HG03460 (cell line): ENCODE measurements at regions not wholly inside any gene's neighbourhood (a gene's known extent, or its start where the extent isn't known, plus 50 kb on each side); places are given as distances from the start of the nearest gene placed in this dataset.

ENCODE experiments used
- ATAC-seq: cut with Tn5 transposase; IDR thresholded peaks from one replicate; pipeline ENCODE4 v1.9.1; 2021; ENCODE audit not compliant: unreplicated experiment

GRCh38 chr16:74232806-74233465 lies 63.7 kb upstream of the PSMD7 start:
- ATAC-seq, result no peak

DNA sequence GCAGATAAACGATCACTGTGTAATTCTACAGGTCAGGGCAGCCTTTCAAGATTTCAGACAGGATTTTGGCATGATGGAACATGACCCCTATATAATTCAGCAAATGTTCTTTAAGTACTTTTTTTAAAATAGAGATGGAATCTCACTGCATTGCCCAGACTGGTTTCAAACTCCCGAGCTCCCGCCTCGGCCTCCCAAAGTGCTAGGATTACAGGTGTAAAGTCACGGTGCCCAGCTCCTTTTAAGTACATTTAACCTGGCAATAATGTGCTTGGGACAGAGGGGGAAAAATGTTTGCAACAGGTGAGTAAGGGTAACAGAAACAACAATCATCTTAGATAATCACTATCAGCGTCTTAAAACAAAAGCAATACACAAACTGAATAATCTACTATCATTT lies 66.5 kb upstream of the PSMD7 start:
- no peak for ATAC-seq

DNA sequence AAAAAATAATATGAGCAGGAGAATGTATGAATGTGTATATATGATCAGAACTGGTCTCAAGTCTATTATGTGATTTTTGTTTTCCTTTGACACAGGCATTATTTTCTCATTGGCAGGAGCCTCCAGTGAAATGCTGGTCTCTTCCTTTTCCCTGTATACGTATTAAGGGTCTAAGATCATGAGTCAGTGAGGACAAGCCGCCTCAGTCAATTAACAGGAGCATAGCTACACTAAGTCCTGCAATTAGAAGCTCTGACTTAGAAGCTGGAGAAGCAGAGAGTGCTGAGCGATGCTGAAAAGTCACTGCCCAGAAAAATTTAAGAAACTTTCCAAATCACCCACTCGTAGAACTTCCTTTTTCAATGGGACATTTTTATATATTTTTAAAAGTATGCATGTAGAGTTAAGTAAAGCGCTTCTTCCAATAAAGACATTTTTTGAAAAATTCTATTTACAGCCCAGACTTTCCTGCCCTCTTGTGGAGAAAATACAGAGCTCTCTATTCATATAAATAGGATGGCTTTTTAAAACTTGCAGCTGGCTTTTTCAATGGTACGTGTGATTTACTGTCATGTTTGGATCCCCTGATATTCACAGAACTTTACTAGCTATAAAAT lies 70.2 kb upstream of the PSMD7 start:
- no peak for ATAC-seq

GRCh38 chr16:74224828-74225612 lies 71.6 kb upstream of the PSMD7 start:
- no peak for ATAC-seq

DNA sequence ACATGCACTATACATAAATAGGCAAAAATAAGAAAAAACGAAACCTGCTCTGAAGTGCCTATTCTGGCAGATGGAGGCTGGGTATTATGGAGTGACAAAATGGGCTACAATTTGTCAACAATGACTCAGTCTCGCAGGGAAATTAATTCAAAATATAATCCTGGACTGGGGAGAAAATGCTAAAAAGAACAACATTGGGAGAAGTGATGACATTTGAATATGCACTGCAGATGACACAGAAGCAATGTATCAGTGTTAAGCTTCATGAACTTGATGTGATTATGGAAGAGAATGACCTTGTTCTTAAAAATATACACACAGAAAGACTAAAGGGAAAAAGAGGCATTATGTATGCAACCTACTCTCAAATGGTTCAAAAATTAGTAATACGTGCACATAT lies 74.8 kb upstream of the PSMD7 start:
- no peak for ATAC-seq

- ATAC-seq, result no peak
Observed at GRCh38 chr16:74219706-74220105, 76.9 kb upstream of the PSMD7 start.

GRCh38 chr16:74218871-74219270 lies 77.7 kb upstream of the PSMD7 start:
- ATAC-seq, result no peak

DNA sequence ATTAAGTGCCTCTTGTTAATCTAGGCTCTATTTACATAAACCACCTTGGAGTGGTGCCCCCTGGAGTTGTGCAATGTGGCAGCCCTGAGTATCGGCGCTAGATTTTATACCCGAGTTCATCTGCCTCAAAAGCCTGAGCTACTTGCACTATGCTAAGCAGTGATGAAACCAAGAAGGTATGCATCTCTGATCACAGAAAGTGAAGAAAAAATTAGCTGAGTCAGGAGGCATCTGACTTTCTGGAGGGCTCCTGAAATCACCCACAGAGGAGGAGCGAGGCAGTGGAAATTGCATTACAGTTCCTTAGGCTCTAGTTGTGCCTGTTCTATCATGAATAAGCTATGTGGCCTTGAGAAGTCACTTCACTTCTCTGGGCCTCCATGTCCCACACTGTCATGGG lies 80.3 kb upstream of the PSMD7 start:
- no peak for ATAC-seq

- ATAC-seq, result no peak
Observed at GRCh38 chr16:74215249-74215648, 81.4 kb upstream of the PSMD7 start.

DNA sequence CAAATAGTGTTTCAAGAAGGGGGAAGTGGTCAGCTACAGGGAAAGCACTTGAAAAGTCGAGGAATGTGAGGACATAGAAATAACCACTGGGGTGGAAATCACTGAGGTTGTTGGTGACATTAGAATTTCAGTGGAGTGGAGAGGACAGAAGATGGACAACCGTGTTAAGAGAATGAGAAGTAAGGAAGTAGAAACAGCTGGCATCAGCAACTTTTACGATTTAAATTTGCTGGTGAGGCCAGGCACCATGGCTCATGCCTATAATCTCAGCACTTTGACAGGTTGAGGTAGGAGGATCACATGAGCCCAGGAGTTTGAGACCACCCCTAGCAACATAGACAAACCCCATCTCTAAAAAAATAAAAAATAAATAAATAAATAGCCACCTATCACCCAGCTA lies 83.2 kb upstream of the PSMD7 start:
- ATAC-seq, result no peak

- no peak for ATAC-seq
Observed at GRCh38 chr16:74210245-74210644, 86.4 kb upstream of the PSMD7 start.

DNA sequence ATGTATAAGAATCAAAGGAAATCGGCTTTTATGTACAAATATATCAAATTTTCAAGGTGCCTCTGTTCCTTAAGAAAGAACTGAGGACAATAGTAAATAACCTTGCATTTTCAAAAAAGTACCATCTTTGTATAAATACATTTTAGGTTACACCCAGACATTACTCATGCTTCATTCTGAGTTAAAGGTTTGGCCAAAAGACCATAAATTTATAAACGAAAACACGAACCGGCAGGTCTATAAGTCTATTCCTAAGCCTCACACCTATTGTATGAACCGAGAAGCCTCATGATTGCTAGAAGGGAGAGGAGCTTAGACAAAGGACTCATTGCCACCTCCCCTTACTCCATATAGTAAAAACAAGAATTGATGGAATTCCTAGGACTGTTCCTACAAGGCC lies 94.6 kb upstream of the PSMD7 start:
- no peak for ATAC-seq

- no peak for ATAC-seq
Observed at GRCh38 chr16:74201576-74201975, 95.0 kb upstream of the PSMD7 start.

- no peak for ATAC-seq
Observed at GRCh38 chr16:74200921-74201320, 95.7 kb upstream of the PSMD7 start.

DNA sequence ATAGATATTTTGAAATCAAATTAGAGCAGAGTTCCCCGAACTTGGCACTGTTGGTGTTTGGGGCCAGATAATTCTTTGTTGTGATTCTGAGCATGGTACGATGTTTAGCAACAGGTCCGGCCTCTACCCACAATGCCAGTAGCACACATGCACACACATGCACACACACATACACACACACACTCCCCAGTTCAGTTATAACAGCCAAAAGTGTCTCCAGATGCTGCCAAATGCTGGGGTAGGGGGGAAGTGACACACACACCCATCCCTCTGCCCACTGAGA lies 96.8 kb upstream of the PSMD7 start:
- no peak for ATAC-seq

DNA sequence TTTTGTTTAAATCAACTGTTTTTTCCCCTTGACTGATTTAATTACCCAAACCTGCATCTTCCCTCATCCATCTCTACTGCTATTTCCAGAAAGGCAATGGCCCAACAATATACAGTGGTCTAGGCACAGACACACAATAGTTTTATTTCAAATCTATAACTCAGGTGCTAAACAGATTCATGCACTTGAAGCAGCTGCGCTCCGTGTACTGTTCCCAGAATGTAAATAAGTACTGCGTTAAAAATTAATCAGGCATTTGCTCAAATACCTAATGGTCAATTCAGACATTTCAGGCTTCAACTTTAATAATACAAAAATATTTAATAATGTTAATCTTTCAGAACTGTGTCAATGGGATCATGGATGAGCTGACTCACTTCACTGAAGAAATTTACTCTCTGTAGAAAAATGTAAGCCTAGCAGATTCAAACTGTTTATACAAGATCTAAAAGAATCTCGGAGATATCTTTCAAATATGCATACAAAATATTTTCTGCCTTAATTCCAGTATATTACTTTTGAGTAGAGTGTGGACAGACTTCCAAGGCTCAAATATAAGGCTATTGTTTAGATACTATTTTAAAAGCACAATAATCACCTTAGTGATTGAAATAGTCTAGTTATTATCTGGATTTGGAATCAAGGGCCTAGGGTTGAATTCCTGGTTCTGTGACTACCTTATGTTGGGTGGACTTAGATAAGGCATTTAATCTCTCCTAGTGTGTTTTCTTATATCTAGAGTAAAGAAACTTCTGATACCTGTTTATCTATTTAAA lies 97.4 kb upstream of the PSMD7 start:
- no peak for ATAC-seq

DNA sequence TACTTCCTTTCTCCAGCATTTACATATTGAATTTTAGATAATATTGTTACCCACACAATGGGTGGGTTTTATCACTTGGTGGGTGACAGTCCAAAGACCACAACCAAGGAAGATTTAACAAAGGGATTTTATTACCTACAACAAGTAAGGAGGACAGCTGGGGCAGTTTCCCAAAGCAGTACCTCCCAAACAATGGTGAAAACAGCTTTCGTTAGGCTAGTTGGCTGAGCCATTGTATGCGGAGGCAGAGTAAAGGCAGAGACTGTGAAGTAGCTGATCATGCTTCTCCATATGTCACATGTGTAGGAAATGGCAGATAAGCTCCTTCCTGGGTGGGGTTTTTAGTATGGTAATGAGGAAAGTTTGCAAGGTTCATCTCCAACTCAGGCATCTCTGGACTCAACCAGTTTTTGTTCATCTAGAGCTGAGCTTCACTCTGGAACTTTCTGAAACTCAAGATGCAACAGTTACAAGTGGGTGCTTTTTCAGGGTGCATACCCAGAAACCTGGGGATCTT lies 104.3 kb upstream of the PSMD7 start:
- ATAC-seq, result no peak

DNA sequence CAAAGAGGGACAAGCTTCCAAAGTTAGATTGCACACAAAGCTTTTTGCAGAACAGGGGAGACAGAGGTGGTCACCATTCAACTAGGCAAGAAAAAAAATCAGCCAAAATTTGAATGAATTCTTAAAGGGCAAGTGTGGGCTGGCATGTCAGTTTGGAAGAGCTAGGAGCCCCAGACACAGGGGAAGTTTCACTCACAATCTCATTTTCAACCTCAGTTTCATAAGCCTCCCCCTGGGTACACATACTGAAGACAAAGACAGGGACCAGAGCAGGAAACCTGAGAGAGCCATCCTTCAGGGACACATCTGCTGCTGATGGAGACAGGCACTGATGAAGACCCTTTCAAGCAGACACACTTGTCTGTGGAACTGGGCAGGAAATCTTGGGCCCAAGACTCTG lies 106.3 kb upstream of the PSMD7 start:
- no peak for ATAC-seq

DNA sequence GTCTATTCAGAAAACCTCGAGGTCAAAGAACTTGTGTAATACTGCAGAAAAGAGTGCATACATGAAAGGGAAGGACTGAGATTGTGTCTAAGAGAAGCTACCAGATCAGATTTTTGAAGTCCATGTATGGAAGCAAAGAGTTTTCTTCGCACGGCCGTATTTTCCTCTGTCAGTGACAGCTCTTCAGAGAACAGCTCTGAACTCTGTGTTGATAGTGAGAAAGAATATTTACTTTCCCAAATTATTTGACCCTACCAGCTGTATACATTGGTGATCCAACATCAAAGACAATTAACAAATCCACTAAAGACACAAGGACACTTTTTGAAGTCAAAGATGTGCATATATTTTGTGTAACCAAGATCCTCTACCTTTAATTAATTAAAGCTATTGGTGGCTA lies 107.8 kb upstream of the PSMD7 start:
- no peak for ATAC-seq

- ATAC-seq, result no peak
Observed at GRCh38 chr16:74186561-74186971, 110.0 kb upstream of the PSMD7 start.

GRCh38 chr16:74184839-74185238 lies 111.8 kb upstream of the PSMD7 start:
- no peak for ATAC-seq
